ENCODE measurements at regions not wholly inside any gene's neighbourhood (a gene's known extent, or its start where the extent isn't known, plus 50 kb on each side); places are given as distances from the start of the nearest gene placed in this dataset.
A peak's percentile ranks its signal among the peaks of the same experiment; 100 is the strongest.
"Not testable (repeated sequence)": the region's sequence is repeated elsewhere in the genome, so short reads cannot be mapped to it uniquely, and the experiment has no call there.

DNA sequence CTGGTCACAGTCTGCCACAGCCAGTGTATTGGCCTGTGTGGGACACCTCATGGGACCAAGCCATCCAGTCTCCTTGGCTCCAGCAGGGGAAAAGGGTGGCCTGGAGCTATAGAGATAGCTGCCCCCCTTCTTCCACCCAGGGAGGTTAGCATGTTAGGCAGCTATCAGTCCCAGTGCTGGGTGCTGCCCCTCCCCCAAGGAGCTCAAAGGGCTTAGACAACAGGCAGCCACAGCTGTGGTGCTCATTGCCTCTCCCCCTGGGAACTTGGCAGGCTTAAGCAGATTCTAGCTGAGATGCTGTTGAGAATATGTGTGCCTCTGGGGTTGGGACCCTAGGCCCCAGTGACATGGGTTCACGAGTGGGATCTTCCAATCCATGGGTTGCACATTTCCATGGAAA is 226.0 kb upstream of the PTGER4 start:
- no peak for ATAC-seq

- no peak for ATAC-seq
These were observed 226.7 kb upstream of the PTGER4 start for GRCh38 chr5:40452874-40453624.

DNA sequence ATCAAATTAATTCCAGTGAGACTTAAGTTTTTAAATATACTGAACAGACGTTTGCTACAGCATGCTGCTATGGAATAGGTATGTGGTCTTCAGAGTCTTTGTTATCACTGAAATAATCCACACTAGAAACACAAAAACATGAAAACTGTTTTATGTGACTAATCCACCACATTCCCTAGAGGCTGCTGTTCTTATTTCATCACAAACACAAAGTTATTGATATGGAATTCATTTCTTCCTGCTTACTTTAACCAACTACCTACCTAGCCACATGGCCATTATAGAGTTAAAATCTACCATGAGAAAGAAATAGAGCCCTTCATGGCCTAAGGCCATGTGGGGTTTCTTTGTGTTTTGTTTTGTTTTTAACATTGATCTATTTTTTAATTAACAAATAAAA is 232.3 kb upstream of the PTGER4 start:
- ATAC-seq = no peak

GRCh38 chr5:40446910-40447309 is 232.8 kb upstream of the PTGER4 start:
- ATAC-seq = no peak

- no peak for ATAC-seq
These were observed 237.4 kb upstream of the PTGER4 start for GRCh38 chr5:40442346-40442745.

DNA sequence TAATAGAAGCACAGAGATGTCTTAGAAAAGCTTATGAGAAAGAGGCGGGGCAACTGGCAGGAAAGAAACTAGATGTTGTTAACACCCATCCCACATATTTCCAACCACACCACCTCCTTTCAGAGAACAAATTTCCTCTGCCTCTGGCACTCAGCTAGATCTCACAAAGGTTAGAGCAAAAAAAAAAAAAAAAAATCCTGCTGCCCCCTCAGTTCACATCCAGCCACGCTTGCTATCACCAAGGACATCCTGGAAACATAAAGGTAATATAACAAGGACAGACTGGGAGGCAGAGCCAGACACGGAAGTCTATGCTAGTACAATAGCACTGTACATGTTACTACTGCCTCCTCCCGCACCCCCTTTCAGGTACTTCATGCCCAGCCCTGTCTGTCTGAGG is 238.0 kb upstream of the PTGER4 start:
- ATAC-seq = peak; percentile 12 to 56

GRCh38 chr5:40440746-40441145 is 239.0 kb upstream of the PTGER4 start:
- ATAC-seq = no peak

DNA sequence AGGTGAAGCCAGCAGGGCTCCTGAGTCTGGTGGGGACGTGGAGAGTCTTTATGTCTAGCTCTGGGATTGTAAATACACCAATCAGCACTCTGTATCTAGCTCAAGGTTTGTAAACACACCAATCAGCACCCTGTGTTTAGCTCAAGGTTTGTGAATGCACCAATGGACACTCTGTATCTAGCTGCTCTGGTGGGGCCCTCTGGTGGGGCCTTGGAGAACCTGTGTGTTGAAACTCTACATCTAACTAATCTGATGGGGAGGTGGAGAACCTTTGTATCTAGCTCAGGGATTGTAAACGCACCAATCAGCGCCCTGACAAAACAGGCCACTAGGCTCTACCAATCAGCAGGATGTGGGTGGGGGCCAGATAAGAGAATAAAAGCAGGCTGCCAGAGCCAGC is 240.6 kb upstream of the PTGER4 start:
- not testable (repeated sequence) for ATAC-seq

- not testable (repeated sequence) for ATAC-seq
These were observed 241.1 kb upstream of the PTGER4 start for GRCh38 chr5:40438646-40439045.

- ATAC-seq = peak; percentile 73 to 89
These were observed 242.3 kb upstream of the PTGER4 start for GRCh38 chr5:40437452-40437861.

DNA sequence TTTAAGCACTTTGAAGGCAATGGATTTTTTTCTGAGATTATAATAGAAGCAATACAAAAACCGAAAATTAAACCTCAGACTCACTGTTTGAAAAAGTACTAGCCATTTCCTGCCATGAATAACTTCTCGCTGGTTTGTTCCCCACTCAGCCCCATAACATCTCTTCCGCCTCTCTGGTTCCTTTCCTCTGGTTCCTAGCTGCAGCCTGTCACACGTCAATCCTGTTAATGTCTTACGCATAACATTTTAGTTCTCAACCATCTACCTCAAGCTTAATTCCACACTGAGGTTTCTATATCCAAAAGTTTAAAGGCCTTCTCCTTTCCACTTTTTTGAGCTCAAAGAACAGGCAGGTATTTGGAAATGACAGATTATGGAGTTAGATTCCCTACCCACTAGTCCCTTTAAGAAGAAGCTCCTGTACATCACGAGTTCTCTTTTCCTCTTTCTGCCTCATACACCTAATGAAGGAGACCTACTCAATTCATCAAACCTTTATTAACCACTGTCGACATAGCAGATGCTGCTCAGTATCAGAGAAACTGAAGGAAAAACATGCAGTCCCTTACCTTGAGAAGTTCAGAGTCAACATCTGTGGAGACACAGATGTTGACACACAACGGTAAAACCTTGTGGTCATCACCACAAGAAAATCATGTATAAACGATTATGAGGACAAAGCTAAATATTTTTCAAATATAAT is 243.0 kb upstream of the PTGER4 start:
- peak; percentile 35 to 57 for ATAC-seq

DNA sequence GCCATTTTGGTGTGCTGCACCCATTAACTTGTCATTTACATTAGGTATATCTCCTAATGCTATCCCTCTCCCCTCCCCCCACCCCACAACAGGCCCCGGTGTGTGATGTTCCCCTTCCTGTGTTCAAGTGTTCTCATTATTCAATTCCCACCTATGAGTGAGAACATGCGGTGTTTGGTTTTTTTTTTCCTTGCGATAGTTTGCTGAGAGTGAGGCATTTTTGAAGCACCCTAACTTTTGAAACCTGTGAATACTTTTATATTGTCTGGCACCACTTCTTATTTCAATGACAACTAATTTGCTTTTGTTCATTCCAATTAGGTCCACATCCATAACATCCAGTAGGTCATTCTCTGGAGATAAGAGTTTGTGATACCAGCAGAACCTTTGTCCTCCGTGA is 244.0 kb upstream of the PTGER4 start:
- ATAC-seq = not testable (repeated sequence)

DNA sequence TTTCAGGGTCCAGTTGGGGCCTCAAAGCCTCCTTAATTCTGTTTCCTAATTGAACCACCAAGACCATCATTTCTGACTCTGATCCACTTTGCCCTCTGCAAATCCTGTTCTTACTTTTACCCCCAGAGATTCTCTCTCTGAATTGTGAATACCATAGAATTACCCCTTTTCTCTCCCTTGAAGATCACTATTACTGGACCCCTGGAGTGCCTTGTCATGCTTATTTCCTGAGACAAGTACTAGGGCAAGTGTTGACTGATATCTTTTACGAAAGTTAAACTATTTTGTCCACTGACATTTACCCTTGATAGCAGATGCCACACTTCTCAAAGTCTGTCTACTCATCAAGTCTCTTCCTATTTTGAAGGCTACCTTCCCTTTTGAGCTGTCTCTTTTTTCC is 246.9 kb upstream of the PTGER4 start:
- no peak for ATAC-seq

GRCh38 chr5:40431734-40432133 is 248.0 kb upstream of the PTGER4 start:
- ATAC-seq = no peak

GRCh38 chr5:40430101-40430710 is 249.5 kb upstream of the PTGER4 start:
- ATAC-seq = no peak

DNA sequence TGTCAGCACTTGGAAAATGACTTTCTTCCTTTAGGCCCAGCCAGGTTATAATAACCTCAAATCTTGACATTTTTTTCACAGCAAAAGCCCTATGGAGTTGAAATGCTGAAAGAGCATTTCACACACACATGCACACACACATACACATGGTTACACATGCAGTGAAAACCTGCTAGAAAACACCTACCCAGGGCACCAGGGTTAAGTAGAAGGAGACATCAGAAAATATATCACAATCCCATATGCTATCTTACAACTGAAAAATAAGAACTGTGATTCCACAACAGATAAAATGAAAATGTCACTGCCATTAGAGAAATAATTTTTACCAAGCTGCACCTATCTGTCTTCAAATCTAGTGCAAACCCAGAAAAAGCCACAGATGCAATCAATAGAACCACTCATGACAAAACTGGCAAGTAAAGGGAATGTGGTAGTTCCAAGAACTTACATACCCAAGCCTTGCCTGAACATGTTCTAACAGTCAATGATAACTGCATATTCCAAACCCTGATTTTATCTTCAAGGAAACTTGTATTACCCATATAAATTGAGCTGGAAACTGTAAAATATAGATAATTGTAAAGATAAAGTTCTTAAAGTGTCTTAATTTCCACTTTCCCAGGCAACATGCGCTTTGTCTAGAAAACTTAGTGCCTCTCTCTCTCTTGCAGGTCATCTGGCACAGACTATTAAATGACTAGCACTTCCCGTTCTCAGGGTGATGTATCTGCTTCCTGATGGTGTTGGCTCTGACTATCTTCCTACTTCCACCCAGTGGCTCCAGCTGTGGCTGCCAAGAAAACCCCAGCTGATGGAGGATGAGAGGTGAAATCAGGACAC is 250.2 kb upstream of the PTGER4 start:
- ATAC-seq = peak in 1 of 2 donors; percentile 42

DNA sequence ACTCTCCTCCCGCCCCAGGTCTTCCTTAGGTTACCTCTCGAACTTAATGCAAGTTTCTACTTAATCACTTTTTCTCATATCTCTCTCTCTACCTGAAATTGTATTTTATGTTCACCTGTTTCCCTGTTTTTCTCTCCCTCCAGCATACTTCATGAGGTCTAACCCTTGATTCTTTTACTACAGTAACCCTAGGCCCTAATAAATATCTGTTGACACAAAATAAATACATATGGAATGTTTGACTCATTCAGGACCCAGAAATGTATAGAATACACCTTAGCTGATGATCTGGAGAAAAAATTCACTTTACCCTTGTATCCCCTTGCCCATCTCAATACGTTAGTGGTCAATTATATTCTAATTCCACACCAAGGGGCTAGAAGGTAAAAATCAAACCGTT is 250.9 kb upstream of the PTGER4 start:
- ATAC-seq = no peak

DNA sequence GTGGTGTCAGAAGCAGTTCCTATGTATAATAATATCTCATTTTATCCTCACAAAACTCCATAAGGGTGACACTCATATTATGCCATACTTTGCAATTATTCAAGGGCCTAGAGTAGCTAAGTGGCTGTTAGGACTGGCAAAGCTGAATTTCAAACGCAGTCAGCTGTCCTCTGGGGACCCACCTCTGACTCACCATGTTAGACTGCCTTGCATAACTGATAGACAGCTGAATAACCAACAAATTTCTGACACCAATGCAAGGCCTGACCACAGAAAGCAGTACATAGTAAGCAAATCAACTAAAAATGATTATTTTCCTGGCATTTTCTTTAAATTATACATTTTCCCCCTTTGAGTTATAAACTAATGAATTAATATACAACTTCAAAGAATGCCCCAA is 251.6 kb upstream of the PTGER4 start:
- peak in 1 of 2 donors; percentile 79 for ATAC-seq

DNA sequence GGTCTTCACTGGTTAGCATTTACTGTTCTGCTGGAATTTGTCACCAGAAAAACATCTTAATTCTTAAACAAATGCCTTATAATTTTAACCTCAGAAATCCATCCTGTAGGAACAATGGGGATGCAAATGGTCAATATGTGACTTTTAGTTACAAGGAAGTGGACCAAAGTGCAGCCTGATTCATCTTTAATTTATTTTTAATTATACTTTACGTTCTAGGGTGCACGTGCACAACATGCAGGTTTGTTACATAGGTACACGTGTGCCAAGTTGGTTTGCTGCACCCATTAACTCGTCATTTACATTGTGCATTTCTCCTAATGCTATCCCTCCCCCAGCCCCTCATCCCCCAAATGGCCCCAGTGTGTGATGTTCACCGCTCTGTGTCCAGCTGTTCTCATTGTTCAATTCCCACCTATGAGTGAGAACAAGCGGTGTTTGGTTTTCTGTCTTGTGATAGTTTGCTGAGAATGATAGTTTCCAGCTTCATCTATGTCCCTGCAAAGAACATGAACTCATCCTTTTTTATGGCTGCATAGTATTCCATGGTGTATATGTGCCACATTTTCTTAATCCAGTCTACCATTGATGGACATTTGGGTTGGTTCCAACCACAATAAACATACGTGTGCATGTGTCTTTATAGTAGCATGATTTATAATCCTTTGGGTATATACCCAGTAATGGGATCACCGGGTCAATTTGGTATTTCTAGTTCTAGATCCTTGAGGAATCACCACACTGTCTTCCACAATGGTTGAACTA is 262.5 kb upstream of the PTGER4 start:
- not testable (repeated sequence) for ATAC-seq

DNA sequence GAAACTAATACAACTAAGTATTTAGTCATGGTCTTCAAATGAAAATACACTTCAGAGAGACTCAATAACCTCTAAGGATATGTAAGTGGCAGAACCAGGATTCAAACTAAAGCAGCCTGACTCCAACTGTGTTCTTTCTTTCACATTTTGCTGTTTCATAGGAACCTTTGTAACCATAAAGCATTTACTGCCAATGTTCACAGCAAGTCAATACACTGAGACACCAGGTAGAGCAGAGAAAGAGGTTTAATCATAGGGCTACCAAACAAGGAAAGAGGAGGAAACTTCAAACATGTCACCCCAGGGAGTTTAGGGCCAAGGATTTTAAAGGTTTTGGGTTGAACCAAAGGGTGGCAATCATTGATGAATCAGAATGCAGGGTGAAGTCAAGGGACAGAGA is 263.1 kb upstream of the PTGER4 start:
- ATAC-seq = no peak

GRCh38 chr5:40416098-40416497 is 263.6 kb upstream of the PTGER4 start:
- ATAC-seq = no peak

- ATAC-seq = no peak
These were observed 264.8 kb upstream of the PTGER4 start for GRCh38 chr5:40414922-40415321.
